ENCODE measurements at regions not wholly inside any gene's neighbourhood (a gene's known extent, or its start where the extent isn't known, plus 50 kb on each side); places are given as distances from the start of the nearest gene placed in this dataset.

DNA sequence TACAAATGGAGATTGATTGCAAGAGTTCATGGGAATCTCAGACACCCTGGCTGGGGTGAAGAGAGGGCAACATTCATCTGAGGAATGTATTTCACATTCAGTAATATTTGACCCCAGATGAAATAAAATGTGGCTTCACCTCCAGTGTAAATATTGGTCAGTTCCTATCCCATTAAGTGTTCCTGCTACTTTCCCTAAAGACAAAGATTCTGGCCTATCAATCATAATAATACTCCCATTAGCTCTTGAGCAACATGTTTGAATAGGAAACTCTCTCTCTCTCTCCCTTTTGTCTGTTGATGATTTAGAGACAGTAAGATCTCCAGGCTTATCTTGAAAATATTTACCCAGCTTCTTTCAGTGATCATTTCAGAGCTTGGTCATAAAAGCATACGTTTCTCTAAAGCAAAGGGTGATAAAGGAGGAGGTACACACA, 70.1 kb downstream of the KCNJ2 start:
- no peak for TF ChIP-seq CTCF (IDR thresholded peaks at IDR 0.05; ENCODE audit: low read depth, low read length, missing input control)
- TF ChIP-seq GABPA (IDR thresholded peaks at IDR 0.05 in 1 of 2, conservative IDR thresholded peaks at IDR 0.05 in 1 of 2) = no peak
- TF ChIP-seq, protein P1, sequence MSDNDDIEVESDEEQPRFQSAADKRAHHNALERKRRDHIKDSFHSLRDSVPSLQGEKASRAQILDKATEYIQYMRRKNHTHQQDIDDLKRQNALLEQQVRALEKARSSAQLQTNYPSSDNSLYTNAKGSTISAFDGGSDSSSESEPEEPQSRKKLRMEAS (IDR thresholded peaks at IDR 0.05) = no peak
- TF ChIP-seq RAD21 (IDR thresholded peaks at IDR 0.05) = no peak
- no peak for TF ChIP-seq ATF3 (IDR thresholded peaks at IDR 0.05)
- TF ChIP-seq JUND (IDR thresholded peaks at IDR 0.05) = no peak
- TF ChIP-seq SP1 (IDR thresholded peaks at IDR 0.05) = no peak

Measured in liver (tissue), 3 donors.